Neural cell (in vitro differentiated cells): ENCODE measurements at regions not wholly inside any gene's neighbourhood (a gene's known extent, or its start where the extent isn't known, plus 50 kb on each side); places are given as distances from the start of the nearest gene placed in this dataset.

Source experiments
- H2AFZ ChIP-seq: fragments of 200-600, 300-800 bp; sonication (generic), shearing (Covaris generic); 2 replicates; pipeline ENCODE4 v1.6.0; 2014; ENCODE audit warnings: low read depth, mild to moderate bottlenecking, antibody characterized with exemption, low read length, moderate library complexity
- H3F3A ChIP-seq: fragments of 200-600 bp; shearing (Covaris generic); 2 replicates; pipeline ENCODE4 v1.6.1; 2016; ENCODE audit warnings: mild to moderate bottlenecking, moderate library complexity, mixed read lengths, antibody characterized with exemption, low read length; ENCODE audit not compliant: insufficient read depth, poor library complexity, severe bottlenecking
- H3K27ac ChIP-seq: fragments of 200-600, 300-800 bp; sonication (generic), shearing (Covaris generic); 2 replicates; pipeline ENCODE4 v1.5.1; 2014; ENCODE audit warnings: mild to moderate bottlenecking, low read length, moderate library complexity
- H3K27me3 ChIP-seq: fragments of 300-800, 200-600 bp; sonication (generic), shearing (Covaris generic); 2 replicates; pipeline ENCODE4 v1.6.0; 2014; ENCODE audit warnings: mild to moderate bottlenecking, low read depth, low read length, moderate library complexity; ENCODE audit not compliant: insufficient read depth
- H3K36me3 ChIP-seq: fragments of 300-800, 200-600 bp; sonication (generic), shearing (Covaris generic); 2 replicates; pipeline ENCODE4 v1.5.1; 2014; ENCODE audit warnings: mild to moderate bottlenecking, antibody characterized with exemption, low read length, moderate library complexity; ENCODE audit not compliant: insufficient read depth
- H3K4me2 ChIP-seq: fragments of 300-800, 200-600 bp; sonication (generic), shearing (Covaris generic); 2 replicates; pipeline ENCODE4 v1.6.0; 2014; ENCODE audit warnings: mild to moderate bottlenecking, low read length
- H3K4me3 ChIP-seq: fragments of 300-800, 200-600 bp; sonication (generic), shearing (Covaris generic); 2 replicates; pipeline ENCODE4 v1.5.1; 2014; ENCODE audit warnings: mild to moderate bottlenecking, low read length, moderate library complexity
- H3K79me2 ChIP-seq: fragments of 200-600 bp; shearing (Covaris generic); replicated peaks from 2 replicates; pipeline ENCODE4 v1.6.0; 2014; ENCODE audit warnings: mild to moderate bottlenecking, low read length, moderate library complexity; ENCODE audit not compliant: insufficient read depth
- H3K9ac ChIP-seq: fragments of 300-800, 200-600 bp; sonication (generic), shearing (Covaris generic); 2 replicates; pipeline ENCODE4 v1.6.1; 2016; ENCODE audit warnings: mild to moderate bottlenecking, low read length, mixed read lengths
- H3K9me2 ChIP-seq: fragments of 200-600 bp; shearing (Covaris generic); 2 replicates; pipeline ENCODE4 v1.6.1; 2016; ENCODE audit warnings: mild to moderate bottlenecking, low read length, mixed read lengths; ENCODE audit not compliant: insufficient read depth
- H3K9me3 ChIP-seq: fragments of 200-600, 300-800 bp; sonication (generic), shearing (Covaris generic); 2 replicates; pipeline ENCODE4 v1.6.1; 2016; ENCODE audit warnings: mild to moderate bottlenecking, mixed run types, low read length, moderate library complexity, mixed read lengths
- H4K20me1 ChIP-seq: fragments of 200-600 bp; shearing (Covaris generic); 2 replicates; pipeline ENCODE4 v1.6.1; 2016; ENCODE audit warnings: mild to moderate bottlenecking, mixed run types; ENCODE audit not compliant: insufficient read depth
- CTCF ChIP-seq: fragments of 450-650 bp; IDR thresholded peaks from 2 replicates; pipeline ENCODE4 v1.5.1; 2014; ENCODE audit warnings: antibody characterized with exemption, mild to moderate bottlenecking, moderate library complexity; ENCODE audit not compliant: poor library complexity, severe bottlenecking
- EP300 ChIP-seq: fragments of 450-650 bp; conservative IDR thresholded peaks from 2 replicates; pipeline ENCODE4 v1.6.1; 2014; ENCODE audit warnings: antibody characterized with exemption, mild to moderate bottlenecking, moderate library complexity; ENCODE audit not compliant: poor library complexity, severe bottlenecking
- EZH2 ChIP-seq: fragments of 200-600, 300-800 bp; shearing (Covaris generic), sonication (generic); IDR thresholded peaks from 2 replicates; pipeline ENCODE4 v1.6.1; 2014; ENCODE audit warnings: antibody characterized with exemption, low read length, borderline replicate concordance, mild to moderate bottlenecking; ENCODE audit not compliant: insufficient read depth, poor library complexity, severe bottlenecking
- MXI1 ChIP-seq: fragments of 450-650 bp; conservative IDR thresholded peaks from 2 replicates; pipeline ENCODE4 v1.6.1; 2014; ENCODE audit warnings: antibody characterized with exemption, mild to moderate bottlenecking; ENCODE audit not compliant: poor library complexity, severe bottlenecking
- POLR2AphosphoS5 ChIP-seq: IDR thresholded peaks from 2 replicates; pipeline ENCODE4 v1.6.1; 2012
- RAD21 ChIP-seq: fragments of 450-650 bp; conservative IDR thresholded peaks from 2 replicates; pipeline ENCODE4 v1.6.1; 2014; ENCODE audit warnings: antibody characterized with exemption, mild to moderate bottlenecking, moderate library complexity
- REST ChIP-seq: IDR thresholded peaks from 2 replicates; pipeline ENCODE4 v1.6.1; 2012; ENCODE audit warnings: borderline replicate concordance
- SMC3 ChIP-seq: fragments of 450-650 bp; conservative IDR thresholded peaks from 2 replicates; pipeline ENCODE4 v1.6.1; 2014; ENCODE audit warnings: antibody characterized with exemption, mild to moderate bottlenecking, moderate library complexity; ENCODE audit not compliant: poor library complexity
- TAF1 ChIP-seq: IDR thresholded peaks from 2 replicates; pipeline ENCODE4 v1.6.1; 2012; ENCODE audit warnings: low read depth

GRCh38 chr11:131192628-131193027 is 177.8 kb upstream of the NTM start:
- Histone ChIP-seq H3K79me2 (no peaks in the 10 kb centered on the region), H4K20me1 (no peaks in the 10 kb centered on the region), H3K27ac (no peak overlapping the region), H3K4me2 (no peak overlapping the region), H3K9ac (no peak overlapping the region), H3K9me2 (no peaks in the 10 kb centered on the region), H2AFZ (no peak overlapping the region), H3K4me3 (no peak overlapping the region), H3F3A (no peaks in the 10 kb centered on the region), H3K9me3 (no peaks in the 10 kb centered on the region), H3K36me3 (no peaks in the 10 kb centered on the region), H3K27me3 (no peaks in the 10 kb centered on the region)
- TF ChIP-seq EP300 (no peak), POLR2AphosphoS5 (no peak), RAD21 (no peak), CTCF (no peak), SMC3 (no peak), EZH2 (no peak), REST (no peak), TAF1 (no peak), MXI1 (no peak)

- Histone ChIP-seq H3K27ac (no peak overlapping the region), H3K9ac (no peak overlapping the region), H2AFZ (no peak overlapping the region), H3F3A (no peaks in the 10 kb centered on the region), H3K9me2 (no peaks in the 10 kb centered on the region), H3K36me3 (no peaks in the 10 kb centered on the region), H3K79me2 (no peaks in the 10 kb centered on the region), H3K9me3 (no peaks in the 10 kb centered on the region), H3K4me2 (no peak overlapping the region), H3K27me3 (no peaks in the 10 kb centered on the region), H4K20me1 (no peaks in the 10 kb centered on the region), H3K4me3 (no peak overlapping the region)
- TF ChIP-seq MXI1: no peak
Measured at GRCh38 chr11:131193031-131193501, 177.3 kb upstream of the NTM start.

DNA sequence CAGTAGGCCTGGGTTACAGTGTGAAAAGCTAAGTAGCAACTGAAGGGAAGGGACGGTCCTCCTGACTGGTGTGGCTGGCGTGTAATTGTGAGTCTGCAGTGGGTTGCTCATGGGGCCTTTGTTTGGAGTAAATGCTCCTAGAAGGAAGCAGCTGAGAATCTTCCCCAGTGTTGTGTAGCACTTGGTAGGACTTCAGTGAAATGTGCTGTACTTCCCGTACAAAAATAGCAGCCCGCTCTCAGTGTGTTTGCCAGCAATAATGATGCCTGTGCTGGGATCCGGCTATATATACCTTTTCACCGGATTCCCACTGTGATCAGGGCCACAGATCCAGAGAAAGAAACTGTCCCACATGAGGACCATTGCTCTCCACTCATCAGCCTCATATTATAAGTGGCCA is 175.7 kb upstream of the NTM start:
- Histone ChIP-seq H3K27ac (no peak overlapping the region), H3K9me2 (no peaks in the 10 kb centered on the region), H3K79me2 (no peaks in the 10 kb centered on the region), H3K36me3 (no peaks in the 10 kb centered on the region), H3F3A (no peaks in the 10 kb centered on the region), H3K27me3 (no peaks in the 10 kb centered on the region), H3K4me2 (no peak overlapping the region), H3K9me3 (no peaks in the 10 kb centered on the region), H3K9ac (no peak overlapping the region), H2AFZ (no peak overlapping the region), H3K4me3 (no peak overlapping the region), H4K20me1 (no peaks in the 10 kb centered on the region)
- TF ChIP-seq EP300 (no peak), MXI1 (no peak), REST (no peak), RAD21 (no peak)
